Uterus (tissue), 2 donors: ENCODE measurements at regions not wholly inside any gene's neighbourhood (a gene's known extent, or its start where the extent isn't known, plus 50 kb on each side); places are given as distances from the start of the nearest gene placed in this dataset.

Experiments used
- POLR2A ChIP-seq, 2 donors: fragments of 450-650 bp; IDR thresholded peaks; one replicate each; pipeline ENCODE4 v1.6.1; 2016; ENCODE audit warnings: antibody characterized with exemption in 2 of 2, mild to moderate bottlenecking in 1 of 2, moderate library complexity in 1 of 2
- TF ChIP-seq, protein P1 (sequence below), 4 experiments: fragments of 200-600 bp in 2 of 4; fragments of 450-650 bp in 2 of 4; sonication (generic) in 2 of 4; IDR thresholded peaks; one replicate each; pipeline ENCODE4 v1.5.1; 2016 to 2019; ENCODE audit warnings: antibody characterized with exemption in 4 of 4, mild to moderate bottlenecking in 2 of 4, moderate library complexity in 1 of 4

DNA sequence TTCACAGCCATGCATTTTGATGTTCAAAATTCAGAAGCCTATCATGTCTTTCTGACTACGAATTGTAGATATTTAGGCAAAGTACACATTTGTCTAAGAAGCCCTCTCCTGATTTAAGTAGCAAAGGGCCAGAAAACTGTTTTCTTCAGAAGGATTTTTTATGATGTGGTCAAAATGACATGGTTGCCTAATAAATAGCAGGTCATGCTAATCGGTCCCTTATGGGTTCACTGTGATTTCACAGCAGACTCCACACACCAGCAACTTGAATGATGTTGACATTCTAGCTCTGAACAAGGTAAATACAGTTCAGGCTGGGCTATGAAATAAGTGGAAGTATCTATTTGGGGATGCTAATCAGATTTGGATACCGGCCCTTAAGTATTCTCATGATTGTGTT lies 178.7 kb upstream of the DPYD start:
- TF ChIP-seq, protein P1, sequence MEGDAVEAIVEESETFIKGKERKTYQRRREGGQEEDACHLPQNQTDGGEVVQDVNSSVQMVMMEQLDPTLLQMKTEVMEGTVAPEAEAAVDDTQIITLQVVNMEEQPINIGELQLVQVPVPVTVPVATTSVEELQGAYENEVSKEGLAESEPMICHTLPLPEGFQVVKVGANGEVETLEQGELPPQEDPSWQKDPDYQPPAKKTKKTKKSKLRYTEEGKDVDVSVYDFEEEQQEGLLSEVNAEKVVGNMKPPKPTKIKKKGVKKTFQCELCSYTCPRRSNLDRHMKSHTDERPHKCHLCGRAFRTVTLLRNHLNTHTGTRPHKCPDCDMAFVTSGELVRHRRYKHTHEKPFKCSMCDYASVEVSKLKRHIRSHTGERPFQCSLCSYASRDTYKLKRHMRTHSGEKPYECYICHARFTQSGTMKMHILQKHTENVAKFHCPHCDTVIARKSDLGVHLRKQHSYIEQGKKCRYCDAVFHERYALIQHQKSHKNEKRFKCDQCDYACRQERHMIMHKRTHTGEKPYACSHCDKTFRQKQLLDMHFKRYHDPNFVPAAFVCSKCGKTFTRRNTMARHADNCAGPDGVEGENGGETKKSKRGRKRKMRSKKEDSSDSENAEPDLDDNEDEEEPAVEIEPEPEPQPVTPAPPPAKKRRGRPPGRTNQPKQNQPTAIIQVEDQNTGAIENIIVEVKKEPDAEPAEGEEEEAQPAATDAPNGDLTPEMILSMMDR (IDR thresholded peaks at IDR 0.05) = no peak
- no peak for TF ChIP-seq POLR2A (IDR thresholded peaks at IDR 0.05)
